ENCODE measurements at regions not wholly inside any gene's neighbourhood (a gene's known extent, or its start where the extent isn't known, plus 50 kb on each side); places are given as distances from the start of the nearest gene placed in this dataset.

GRCh38 chr3:61311044-61311443 lies 59.8 kb upstream of the FHIT start:
- TF ChIP-seq CTCF (conservative IDR thresholded peaks at IDR 0.05; ENCODE audit: low read length) = no peak
- no peak for TF ChIP-seq EZH2phosphoT487 (IDR thresholded peaks at IDR 0.05; ENCODE audit: borderline replicate concordance, low read depth, low read length)
- intact Hi-C loops (cut with micrococcal nuclease; ENCODE audit: unreplicated experiment) = no loop called here

GRCh38 chr3:61315871-61316270 lies 64.6 kb upstream of the FHIT start:
- no TSS peak for BruUV-seq (replicated peaks)
- Histone ChIP-seq H3K79me2 (ENCODE audit: insufficient read depth, low read depth, low read length) (no peaks in the 10 kb centered on the region), H2AFZ (ENCODE audit: low read length) (no peak overlapping the region), H3K4me2 (ENCODE audit: low read length) (no peak overlapping the region), H3K4me1 (ENCODE audit: insufficient read depth, low read length, poor library complexity, severe bottlenecking) (no peaks in the 10 kb centered on the region), H3K4me3 (ENCODE audit: low read depth, low read length, poor library complexity, severe bottlenecking) (no peak overlapping the region), H3K36me3 (ENCODE audit: insufficient read depth, low read length) (no peaks in the 10 kb centered on the region), H4K20me1 (ENCODE audit: insufficient read depth, low read length) (no peaks in the 10 kb centered on the region), H3K9me2 (ENCODE audit: insufficient read depth, low read length) (no peaks in the 10 kb centered on the region), H3K9me3 (ENCODE audit: low read length) (no peaks in the 10 kb centered on the region), H3K27ac (ENCODE audit: low read depth, low read length, poor library complexity, severe bottlenecking) (no peak overlapping the region)
- no peak for DNase-seq (ENCODE audit: low spot score)
- TF ChIP-seq CTCF (conservative IDR thresholded peaks at IDR 0.05; ENCODE audit: low read length) (no peak), EZH2phosphoT487 (IDR thresholded peaks at IDR 0.05; ENCODE audit: borderline replicate concordance, low read depth, low read length) (no peak)
- ChIA-PET POLR2A (interaction anchor here (1.0 kb wide), 1 partner anchor 22 kb away, joined by 3 read pairs; no protein-coding TSS in a partner anchor), CTCF (ENCODE audit: unreplicated experiment) (no interaction called here)
- intact Hi-C loops (cut with micrococcal nuclease; ENCODE audit: unreplicated experiment) = no loop called here

More at GRCh38 chr3:61311044-61311443, 59.8 kb upstream of the FHIT start:
- H3K79me2 ChIP-seq (ENCODE audit: insufficient read depth, low read depth, low read length) = no peaks in the 10 kb centered on the region
- BruUV-seq (replicated peaks) = no TSS peak
- no peak overlapping the region for H3K4me2 ChIP-seq (ENCODE audit: low read length)
- no peak overlapping the region for H2AFZ ChIP-seq (ENCODE audit: low read length)
- DNase-seq (ENCODE audit: low spot score) = no peak
- H3K27ac ChIP-seq (ENCODE audit: low read depth, low read length, poor library complexity, severe bottlenecking) = no peak overlapping the region
- no peaks in the 10 kb centered on the region for H3K9me2 ChIP-seq (ENCODE audit: insufficient read depth, low read length)
- no peaks in the 10 kb centered on the region for H3K9me3 ChIP-seq (ENCODE audit: low read length)
- ChIA-PET CTCF (ENCODE audit: unreplicated experiment) (no interaction called here), POLR2A (no interaction called here)
- no peaks in the 10 kb centered on the region for H3K4me1 ChIP-seq (ENCODE audit: insufficient read depth, low read length, poor library complexity, severe bottlenecking)
- no peak overlapping the region for H3K4me3 ChIP-seq (ENCODE audit: low read depth, low read length, poor library complexity, severe bottlenecking)
- H3K36me3 ChIP-seq (ENCODE audit: insufficient read depth, low read length) = no peaks in the 10 kb centered on the region
- no peaks in the 10 kb centered on the region for H4K20me1 ChIP-seq (ENCODE audit: insufficient read depth, low read length)

- Histone ChIP-seq H3K4me3 (ENCODE audit: low read depth, low read length, poor library complexity, severe bottlenecking) (no peak overlapping the region), H4K20me1 (ENCODE audit: insufficient read depth, low read length) (no peaks in the 10 kb centered on the region), H2AFZ (ENCODE audit: low read length) (no peak overlapping the region), H3K4me2 (ENCODE audit: low read length) (no peak overlapping the region), H3K9me3 (ENCODE audit: low read length) (no peaks in the 10 kb centered on the region), H3K9me2 (ENCODE audit: insufficient read depth, low read length) (no peaks in the 10 kb centered on the region), H3K4me1 (ENCODE audit: insufficient read depth, low read length, poor library complexity, severe bottlenecking) (no peaks in the 10 kb centered on the region), H3K79me2 (ENCODE audit: insufficient read depth, low read depth, low read length) (no peaks in the 10 kb centered on the region), H3K27ac (ENCODE audit: low read depth, low read length, poor library complexity, severe bottlenecking) (no peak overlapping the region), H3K36me3 (ENCODE audit: insufficient read depth, low read length) (no peaks in the 10 kb centered on the region)
- ChIA-PET POLR2A (no interaction called here), CTCF (ENCODE audit: unreplicated experiment) (no interaction called here)
- BruUV-seq (replicated peaks) = no TSS peak
- TF ChIP-seq EZH2phosphoT487 (IDR thresholded peaks at IDR 0.05; ENCODE audit: borderline replicate concordance, low read depth, low read length) = no peak
- no peak for TF ChIP-seq CTCF (conservative IDR thresholded peaks at IDR 0.05; ENCODE audit: low read length)
- DNase-seq (ENCODE audit: low spot score) = no peak
- intact Hi-C loops (cut with micrococcal nuclease; ENCODE audit: unreplicated experiment) = no loop called here
These were observed 71.8 kb upstream of the FHIT start for GRCh38 chr3:61323094-61323493.
